Astrocyte (in vitro differentiated cells and primary cell): ENCODE measurements at regions not wholly inside any gene's neighbourhood (a gene's known extent, or its start where the extent isn't known, plus 50 kb on each side); places are given as distances from the start of the nearest gene placed in this dataset.

ENCODE experiments used
- DNase-seq: peaks from one replicate; pipeline ENCODE4 v3.0.0-alpha.2; 2010; ENCODE audit warnings: low read depth
- FAIRE-seq: peaks from 2 replicates; lab custom pipeline; 2011; peaks lifted over from hg19 to GRCh38; lab: Jason Lieb, UNC
- H2AFZ ChIP-seq: 2 replicates; pipeline ENCODE4 v1.6.0; 2012; ENCODE audit warnings: low read depth, low read length, inconsistent platforms
- H3K27ac ChIP-seq: 2 replicates; pipeline ENCODE4 v1.5.1; 2011; ENCODE audit warnings: low read depth, low read length, inconsistent platforms
- H3K27me3 ChIP-seq: 2 replicates; pipeline ENCODE4 v1.6.0; 2011; ENCODE audit warnings: low read length, inconsistent platforms; ENCODE audit not compliant: insufficient read depth
- H3K36me3 ChIP-seq: 2 replicates; pipeline ENCODE4 v1.5.1; 2011; ENCODE audit warnings: low read length, inconsistent platforms; ENCODE audit not compliant: insufficient read depth
- H3K4me1 ChIP-seq: 2 replicates; pipeline ENCODE4 v1.5.1; 2011; ENCODE audit warnings: low read length, inconsistent platforms; ENCODE audit not compliant: insufficient read depth
- H3K4me2 ChIP-seq: 2 replicates; pipeline ENCODE4 v1.6.0; 2012; ENCODE audit warnings: low read length, inconsistent platforms
- H3K4me3 ChIP-seq: 2 replicates; pipeline ENCODE4 v1.5.1; 2011; ENCODE audit warnings: low read depth, mild to moderate bottlenecking, low read length, inconsistent platforms; ENCODE audit not compliant: insufficient read depth
- H3K79me2 ChIP-seq: 2 replicates; pipeline ENCODE4 v1.6.0; 2012; ENCODE audit warnings: mild to moderate bottlenecking, low read length, inconsistent platforms; ENCODE audit not compliant: insufficient read depth
- H3K9ac ChIP-seq: 2 replicates; pipeline ENCODE4 v1.6.0; 2012; ENCODE audit warnings: mild to moderate bottlenecking, low read length, inconsistent platforms
- H3K9me3 ChIP-seq: 2 replicates; pipeline ENCODE4 v1.5.1; 2012; ENCODE audit warnings: low read depth, mild to moderate bottlenecking, low read length, inconsistent platforms; ENCODE audit not compliant: insufficient read depth
- H4K20me1 ChIP-seq: 2 replicates; pipeline ENCODE4 v1.6.0; 2012; ENCODE audit warnings: low read length, inconsistent platforms; ENCODE audit not compliant: insufficient read depth
- H3K27ac Mint-ChIP-seq: one replicate; pipeline ENCODE4 v1.8.0; 2021; ENCODE audit warnings: mild to moderate bottlenecking, mixed read lengths; ENCODE audit not compliant: unreplicated experiment
- H3K27me3 Mint-ChIP-seq: one replicate; pipeline ENCODE4 v1.8.0; 2021; ENCODE audit warnings: low read depth, mixed read lengths; ENCODE audit not compliant: unreplicated experiment
- H3K36me3 Mint-ChIP-seq: one replicate; pipeline ENCODE4 v1.8.0; 2021; ENCODE audit warnings: low read depth, mixed read lengths; ENCODE audit not compliant: unreplicated experiment
- H3K4me1 Mint-ChIP-seq: one replicate; pipeline ENCODE4 v1.8.0; 2021; ENCODE audit warnings: low read depth, mixed read lengths; ENCODE audit not compliant: unreplicated experiment
- H3K4me3 Mint-ChIP-seq: one replicate; pipeline ENCODE4 v1.8.0; 2021; ENCODE audit warnings: mild to moderate bottlenecking, moderate library complexity, mixed read lengths; ENCODE audit not compliant: unreplicated experiment
- H3K9me3 Mint-ChIP-seq: one replicate; pipeline ENCODE4 v1.8.0; 2021; ENCODE audit warnings: mild to moderate bottlenecking, mixed read lengths; ENCODE audit not compliant: unreplicated experiment
- CTCF ChIP-seq: IDR thresholded peaks from 2 replicates; pipeline ENCODE4 v1.5.1; 2011; ENCODE audit warnings: low read depth, mild to moderate bottlenecking, inconsistent platforms, low read length, moderate library complexity; ENCODE audit not compliant: insufficient read depth
- EZH2 ChIP-seq: IDR thresholded peaks from 2 replicates; pipeline ENCODE4 v1.6.1; 2012; ENCODE audit warnings: mild to moderate bottlenecking, low read length, inconsistent platforms; ENCODE audit not compliant: insufficient read depth

DNA sequence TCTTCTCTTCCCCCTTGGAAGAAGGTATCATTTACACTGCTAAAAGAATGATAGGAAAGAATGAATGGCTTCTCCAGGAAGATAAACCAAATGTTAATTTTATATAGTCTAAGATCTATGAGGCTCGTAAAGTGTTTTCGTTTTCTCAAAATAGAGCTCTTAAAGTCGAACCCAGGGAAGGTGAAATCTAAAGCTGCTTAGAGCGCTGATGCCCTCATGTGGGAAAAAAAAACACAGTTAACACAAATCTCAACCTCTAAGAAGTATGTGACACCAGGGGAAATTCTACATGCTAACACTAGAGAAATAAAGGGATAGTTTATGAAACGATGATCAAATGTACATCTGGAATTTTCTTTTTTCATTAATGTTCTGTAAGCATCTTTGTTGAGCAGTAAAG is 257.9 kb downstream of the RASEF start:
- no peak overlapping the region for H3K9ac ChIP-seq
- peaks cover 2% of the 10 kb centered on the region for H3K27me3 ChIP-seq
- Mint-ChIP-seq H3K4me3 (no peak overlapping the region), H3K4me1 (peaks cover 17% of the 10 kb centered on the region), H3K36me3 (no peaks in the 10 kb centered on the region), H3K9me3 (no peaks in the 10 kb centered on the region), H3K27ac (no peak overlapping the region), H3K27me3 (no peaks in the 10 kb centered on the region)
- no peaks in the 10 kb centered on the region for H3K79me2 ChIP-seq
- no peaks in the 10 kb centered on the region for H3K4me1 ChIP-seq
- no peaks in the 10 kb centered on the region for H4K20me1 ChIP-seq
- FAIRE-seq, result no peak
- no peak overlapping the region for H2AFZ ChIP-seq
- no peaks in the 10 kb centered on the region for H3K9me3 ChIP-seq
- no peaks in the 10 kb centered on the region for H3K36me3 ChIP-seq
- H3K27ac ChIP-seq, result no peak overlapping the region
- H3K4me2 ChIP-seq, result no peak overlapping the region
- no peak overlapping the region for H3K4me3 ChIP-seq
- no peak for DNase-seq
- TF ChIP-seq EZH2 (no peak), CTCF (no peak)

- FAIRE-seq (no peak), DNase-seq (no peak)
- H3K27ac ChIP-seq, result no peak overlapping the region
- Mint-ChIP-seq H3K27me3 (no peaks in the 10 kb centered on the region), H3K27ac (peak overlapping the region; percentile 68), H3K4me1 (peaks cover 23% of the 10 kb centered on the region), H3K36me3 (no peaks in the 10 kb centered on the region), H3K9me3 (peaks cover 2% of the 10 kb centered on the region), H3K4me3 (no peak overlapping the region)
- no peak overlapping the region for H2AFZ ChIP-seq
- no peaks in the 10 kb centered on the region for H3K79me2 ChIP-seq
- H3K36me3 ChIP-seq, result no peaks in the 10 kb centered on the region
- peaks cover 2% of the 10 kb centered on the region for H3K27me3 ChIP-seq
- no peaks in the 10 kb centered on the region for H3K9me3 ChIP-seq
- no peak for TF ChIP-seq CTCF
- TF ChIP-seq EZH2, result no peak
- no peak overlapping the region for H3K9ac ChIP-seq
- no peak overlapping the region for H3K4me3 ChIP-seq
- no peak overlapping the region for H3K4me2 ChIP-seq
- H3K4me1 ChIP-seq, result no peaks in the 10 kb centered on the region
- no peaks in the 10 kb centered on the region for H4K20me1 ChIP-seq
Measured at GRCh38 chr9:82808478-82808877, 254.5 kb downstream of the RASEF start.

GRCh38 chr9:82810915-82811314 is 252.0 kb downstream of the RASEF start:
- Mint-ChIP-seq H3K4me3 (no peak overlapping the region), H3K4me1 (peaks cover 23% of the 10 kb centered on the region), H3K27ac (peak overlapping the region; percentile 98), H3K9me3 (peaks cover 2% of the 10 kb centered on the region), H3K36me3 (no peaks in the 10 kb centered on the region), H3K27me3 (no peaks in the 10 kb centered on the region)
- H3K27me3 ChIP-seq, result no peaks in the 10 kb centered on the region
- FAIRE-seq (no peak), DNase-seq (peak; percentile 90)
- H3K79me2 ChIP-seq, result no peaks in the 10 kb centered on the region
- no peak overlapping the region for H3K4me2 ChIP-seq
- TF ChIP-seq EZH2 (no peak), CTCF (no peak)
- H3K36me3 ChIP-seq, result no peaks in the 10 kb centered on the region
- no peak overlapping the region for H2AFZ ChIP-seq
- no peaks in the 10 kb centered on the region for H4K20me1 ChIP-seq
- H3K4me3 ChIP-seq, result no peak overlapping the region
- H3K27ac ChIP-seq, result peak overlapping the region; percentile 18
- H3K9me3 ChIP-seq, result no peaks in the 10 kb centered on the region
- no peak overlapping the region for H3K9ac ChIP-seq
- no peaks in the 10 kb centered on the region for H3K4me1 ChIP-seq
